ENCODE measurements at regions not wholly inside any gene's neighbourhood (a gene's known extent, or its start where the extent isn't known, plus 50 kb on each side); places are given as distances from the start of the nearest gene placed in this dataset.
"Not testable (repeated sequence)": the region's sequence is repeated elsewhere in the genome, so short reads cannot be mapped to it uniquely, and the experiment has no call there.

GRCh38 chr16:72657164-72657563 is 390.8 kb downstream of the ZFHX3 start:
- DNase-seq: no peak

GRCh38 chr16:72654535-72654934 is 393.4 kb downstream of the ZFHX3 start:
- no peak for DNase-seq

- DNase-seq: no peak
Measured at GRCh38 chr16:72649254-72649944, 398.5 kb downstream of the ZFHX3 start.

- no peak for DNase-seq
Measured at GRCh38 chr16:72646615-72647014, 401.3 kb downstream of the ZFHX3 start.

GRCh38 chr16:72645538-72645937 is 402.4 kb downstream of the ZFHX3 start:
- no peak for DNase-seq

- no peak for DNase-seq
Measured at GRCh38 chr16:72644911-72645310, 403.0 kb downstream of the ZFHX3 start.

- no peak for DNase-seq
Measured at GRCh38 chr16:72639494-72639893, 408.4 kb downstream of the ZFHX3 start.

- DNase-seq: no peak
Measured at GRCh38 chr16:72637306-72637705, 410.6 kb downstream of the ZFHX3 start.

GRCh38 chr16:72635694-72636093 is 412.2 kb downstream of the ZFHX3 start:
- no peak for DNase-seq

- no peak for DNase-seq
Measured at GRCh38 chr16:72635104-72635503, 412.8 kb downstream of the ZFHX3 start.

- DNase-seq: not testable (repeated sequence)
Measured at GRCh38 chr16:72627182-72627896, 420.6 kb downstream of the ZFHX3 start.

- DNase-seq: no peak
Measured at GRCh38 chr16:72626623-72627022, 421.3 kb downstream of the ZFHX3 start.

GRCh38 chr16:72621651-72622050 is 426.3 kb downstream of the ZFHX3 start:
- DNase-seq: no peak

GRCh38 chr16:72620853-72621252 is 427.1 kb downstream of the ZFHX3 start:
- no peak for DNase-seq

GRCh38 chr16:72620348-72620747 is 427.6 kb downstream of the ZFHX3 start:
- no peak for DNase-seq

- no peak for DNase-seq
Measured at GRCh38 chr16:72615856-72616255, 432.1 kb downstream of the ZFHX3 start.

- no peak for DNase-seq
Measured at GRCh38 chr16:72612718-72613117, 435.2 kb downstream of the ZFHX3 start.

- DNase-seq: no peak
Measured at GRCh38 chr16:72612256-72612655, 435.7 kb downstream of the ZFHX3 start.

- no peak for DNase-seq
Measured at GRCh38 chr16:72609933-72610332, 438.0 kb upstream of the PMFBP1 start.

- no peak for DNase-seq
Measured at GRCh38 chr16:72609066-72609465, 437.1 kb upstream of the PMFBP1 start.

GRCh38 chr16:72604375-72604774 is 432.4 kb upstream of the PMFBP1 start:
- no peak for DNase-seq

GRCh38 chr16:72602499-72602898 is 430.5 kb upstream of the PMFBP1 start:
- no peak for DNase-seq

GRCh38 chr16:72598696-72599095 is 426.7 kb upstream of the PMFBP1 start:
- DNase-seq: no peak

GRCh38 chr16:72597938-72598337 is 426.0 kb upstream of the PMFBP1 start:
- DNase-seq: no peak

- no peak for DNase-seq
Measured at GRCh38 chr16:72596373-72596772, 424.4 kb upstream of the PMFBP1 start.

All from central memory CD4-positive, alpha-beta T cell (primary cell).